KMS-11 (cell line): ENCODE measurements at regions not wholly inside any gene's neighbourhood (a gene's known extent, or its start where the extent isn't known, plus 50 kb on each side); places are given as distances from the start of the nearest gene placed in this dataset.

Source experiments
- H2AFZ ChIP-seq: fragments of 200-600 bp; sonication (generic); 2 replicates; pipeline ENCODE4 v1.6.1; 2016; ENCODE audit warnings: antibody characterized with exemption, mixed run types, low read depth
- H3K27ac ChIP-seq: fragments of 200-600 bp; sonication (generic); 2 replicates; pipeline ENCODE4 v1.6.1; 2016; ENCODE audit warnings: mild to moderate bottlenecking, mixed run types
- H3K27me3 ChIP-seq: fragments of 200-600 bp; sonication (generic); 2 replicates; pipeline ENCODE4 v1.6.1; 2017; ENCODE audit warnings: mild to moderate bottlenecking, low read depth, mixed run types, moderate library complexity; ENCODE audit not compliant: insufficient read depth
- H3K36me3 ChIP-seq: fragments of 200-600 bp; sonication (generic); 2 replicates; pipeline ENCODE4 v1.6.1; 2017; ENCODE audit warnings: mild to moderate bottlenecking, mixed run types; ENCODE audit not compliant: insufficient read depth
- H3K4me1 ChIP-seq: fragments of 200-600 bp; sonication (generic); 2 replicates; pipeline ENCODE4 v1.6.1; 2016; ENCODE audit warnings: mild to moderate bottlenecking, low read depth, mixed run types; ENCODE audit not compliant: poor library complexity, severe bottlenecking
- H3K4me2 ChIP-seq: fragments of 200-600 bp; sonication (generic); 2 replicates; pipeline ENCODE4 v1.7.0; 2016; ENCODE audit warnings: mild to moderate bottlenecking, mixed run types
- H3K4me3 ChIP-seq: fragments of 200-600 bp; sonication (generic); IDR thresholded peaks from 2 replicates; pipeline ENCODE4 v1.6.1; 2017; ENCODE audit warnings: low read depth, low read length, mixed read lengths; ENCODE audit not compliant: insufficient read depth
- H3K79me2 ChIP-seq: fragments of 200-600 bp; sonication (generic); 2 replicates; pipeline ENCODE4 v1.6.1; 2016; ENCODE audit warnings: low read depth, mixed run types; ENCODE audit not compliant: insufficient read depth
- H3K9ac ChIP-seq: fragments of 200-600 bp; sonication (generic); 2 replicates; pipeline ENCODE4 v1.6.1; 2016; ENCODE audit warnings: mild to moderate bottlenecking, mixed run types
- H4K20me1 ChIP-seq: fragments of 200-600 bp; sonication (generic); 2 replicates; pipeline ENCODE4 v1.6.1; 2016; ENCODE audit warnings: mild to moderate bottlenecking, mixed run types; ENCODE audit not compliant: insufficient read depth
- TF ChIP-seq, protein P1 (sequence below): fragments of 200-600 bp; sonication (generic); conservative IDR thresholded peaks from 2 replicates; pipeline ENCODE4 v1.6.1; 2017; ENCODE audit warnings: low read depth, mild to moderate bottlenecking, antibody characterized with exemption, low read length, moderate library complexity, mixed read lengths

DNA sequence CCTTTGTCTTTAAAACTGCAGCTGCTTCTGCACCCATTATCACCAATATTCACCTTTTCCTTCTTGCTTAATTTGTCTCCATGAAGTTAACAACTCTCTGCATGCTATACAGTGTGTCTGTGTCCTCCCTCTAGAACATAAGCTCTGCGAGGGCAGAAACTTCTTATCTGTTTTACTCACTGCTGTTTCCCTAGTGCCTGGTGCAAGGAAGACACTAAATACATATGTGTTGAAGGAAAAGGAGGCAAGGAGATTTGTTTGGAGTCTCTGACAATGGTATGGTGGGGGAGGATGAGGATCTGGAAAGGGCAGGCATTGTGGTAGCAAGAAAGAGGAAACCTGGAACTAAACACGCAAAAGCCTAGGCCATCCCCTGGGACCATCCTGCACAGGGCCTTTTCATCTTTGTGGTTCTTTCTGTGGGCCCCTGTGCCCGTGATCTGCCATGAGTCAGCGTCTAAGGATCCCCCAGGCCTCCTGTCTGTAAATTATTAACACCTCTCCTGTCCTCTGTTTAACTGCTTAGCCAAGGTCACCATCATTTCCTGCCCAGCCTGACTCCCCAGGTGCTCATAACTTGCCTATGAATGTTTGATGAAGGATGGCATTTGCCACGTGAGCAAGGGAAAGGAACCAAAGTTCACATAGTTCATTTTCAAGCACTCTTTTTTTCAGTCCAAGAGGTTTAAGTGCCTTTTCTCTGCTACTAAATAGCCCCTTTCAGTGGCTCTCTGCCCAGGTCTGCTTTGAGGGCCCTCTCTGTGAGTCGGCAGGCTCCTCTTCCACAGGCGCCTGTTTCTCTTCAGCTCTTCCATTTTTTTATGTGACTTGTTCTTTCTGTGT, 131.1 kb downstream of the RASSF10 start:
- no peak overlapping the region for H3K4me3 ChIP-seq
- H3K9ac ChIP-seq: no peak overlapping the region
- no peaks in the 10 kb centered on the region for H3K36me3 ChIP-seq
- no peak overlapping the region for H3K27ac ChIP-seq
- TF ChIP-seq, protein P1, sequence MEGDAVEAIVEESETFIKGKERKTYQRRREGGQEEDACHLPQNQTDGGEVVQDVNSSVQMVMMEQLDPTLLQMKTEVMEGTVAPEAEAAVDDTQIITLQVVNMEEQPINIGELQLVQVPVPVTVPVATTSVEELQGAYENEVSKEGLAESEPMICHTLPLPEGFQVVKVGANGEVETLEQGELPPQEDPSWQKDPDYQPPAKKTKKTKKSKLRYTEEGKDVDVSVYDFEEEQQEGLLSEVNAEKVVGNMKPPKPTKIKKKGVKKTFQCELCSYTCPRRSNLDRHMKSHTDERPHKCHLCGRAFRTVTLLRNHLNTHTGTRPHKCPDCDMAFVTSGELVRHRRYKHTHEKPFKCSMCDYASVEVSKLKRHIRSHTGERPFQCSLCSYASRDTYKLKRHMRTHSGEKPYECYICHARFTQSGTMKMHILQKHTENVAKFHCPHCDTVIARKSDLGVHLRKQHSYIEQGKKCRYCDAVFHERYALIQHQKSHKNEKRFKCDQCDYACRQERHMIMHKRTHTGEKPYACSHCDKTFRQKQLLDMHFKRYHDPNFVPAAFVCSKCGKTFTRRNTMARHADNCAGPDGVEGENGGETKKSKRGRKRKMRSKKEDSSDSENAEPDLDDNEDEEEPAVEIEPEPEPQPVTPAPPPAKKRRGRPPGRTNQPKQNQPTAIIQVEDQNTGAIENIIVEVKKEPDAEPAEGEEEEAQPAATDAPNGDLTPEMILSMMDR: no peak
- H3K4me2 ChIP-seq: no peak overlapping the region
- no peaks in the 10 kb centered on the region for H3K27me3 ChIP-seq
- no peaks in the 10 kb centered on the region for H3K79me2 ChIP-seq
- H4K20me1 ChIP-seq: no peaks in the 10 kb centered on the region
- H2AFZ ChIP-seq: no peak overlapping the region
- no peaks in the 10 kb centered on the region for H3K4me1 ChIP-seq

- H3K4me1 ChIP-seq: no peaks in the 10 kb centered on the region
- no peak overlapping the region for H3K4me2 ChIP-seq
- H3K4me3 ChIP-seq: no peak overlapping the region
- H3K9ac ChIP-seq: no peak overlapping the region
- TF ChIP-seq, protein P1: no peak
- H4K20me1 ChIP-seq: no peaks in the 10 kb centered on the region
- H3K27ac ChIP-seq: no peak overlapping the region
- no peaks in the 10 kb centered on the region for H3K36me3 ChIP-seq
- no peaks in the 10 kb centered on the region for H3K27me3 ChIP-seq
- H2AFZ ChIP-seq: no peak overlapping the region
- H3K79me2 ChIP-seq: no peaks in the 10 kb centered on the region
Measured at GRCh38 chr11:13140873-13141655, 131.9 kb downstream of the RASSF10 start.

- Histone ChIP-seq H3K36me3 (no peaks in the 10 kb centered on the region), H3K4me1 (no peaks in the 10 kb centered on the region), H3K79me2 (no peaks in the 10 kb centered on the region), H3K4me3 (no peak overlapping the region), H3K27ac (no peak overlapping the region), H3K9ac (no peak overlapping the region), H3K27me3 (no peaks in the 10 kb centered on the region), H3K4me2 (no peak overlapping the region), H4K20me1 (no peaks in the 10 kb centered on the region), H2AFZ (no peak overlapping the region)
- TF ChIP-seq, protein P1: no peak
Measured at GRCh38 chr11:13141731-13142709, 132.9 kb downstream of the RASSF10 start.
